HepG2 (cell line): ENCODE measurements at regions not wholly inside any gene's neighbourhood (a gene's known extent, or its start where the extent isn't known, plus 50 kb on each side); places are given as distances from the start of the nearest gene placed in this dataset.

Experiments used
- ATAC-seq: fragments of 200-7000 bp; cut with Tn5 transposase; 3 replicates; pipeline ENCODE4 v1.9.1; 2020; ENCODE audit warnings: mild to moderate bottlenecking, moderate library complexity
- BruUV-seq: library from RNA; stranded (reverse); fragments of 400-500 nt; replicated peaks from 2 replicates; lab custom pipeline; 2021; lab: Mats Ljungman, UMichigan
- CTCF ChIA-PET: fragments of 300-600 bp; formaldehyde crosslinking; extraction: SDS; loops from one replicate; lab custom pipeline; 2021; ENCODE audit warnings: low total read pairs, inconsistent platforms, low intra/inter-chr PET ratio; lab: Yijun Ruan, JAX
- POLR2A ChIA-PET: fragments of 350-600 bp; sonication (Branson Sonifier 250); formaldehyde crosslinking; loops from one replicate; lab custom pipeline; 2020; ENCODE audit warnings: antibody characterized with exemption, inconsistent platforms; lab: Yijun Ruan, JAX
- DNase-seq: peaks from one replicate; pipeline ENCODE4 v3.0.0-alpha.2; 2015; ENCODE audit warnings: low spot score
- FAIRE-seq: peaks from 3 replicates; lab custom pipeline; 2011; peaks lifted over from hg19 to GRCh38; lab: Jason Lieb, UNC
- H2AFZ ChIP-seq: one replicate; pipeline ENCODE4 v1.6.1; 2011; ENCODE audit warnings: low read length, inconsistent platforms
- H3K27ac ChIP-seq: fragments of 300-600 bp; 3 replicates; pipeline ENCODE4 v1.8.0; 2011; ENCODE audit warnings: mixed run types, mild to moderate bottlenecking, mixed read lengths, low read length, inconsistent platforms; ENCODE audit not compliant: insufficient read depth; ENCODE audit errors: extremely low read length
- H3K27me3 ChIP-seq, 2 experiments: fragments of 200-600 bp in 1 of 2; 2 replicates in 1 of 2; 3 replicates in 1 of 2; pipeline versions ENCODE4 v1.6.0 to v1.8.0; 2011; ENCODE audit warnings: low read length in 2 of 2, mild to moderate bottlenecking in 2 of 2, moderate library complexity in 2 of 2, inconsistent platforms in 1 of 2; ENCODE audit not compliant: insufficient read depth in 2 of 2, control insufficient read depth in 1 of 2
- H3K36me3 ChIP-seq, 2 experiments: fragments of 200-600 bp in 1 of 2; replicated peaks in 1 of 2; 2 replicates in 1 of 2; 3 replicates in 1 of 2; pipeline versions ENCODE4 v1.5.1 to v1.8.0; 2011; ENCODE audit warnings: low read length in 2 of 2, inconsistent platforms in 1 of 2; ENCODE audit not compliant: insufficient read depth in 2 of 2, control insufficient read depth in 1 of 2
- H3K4me1 ChIP-seq: 2 replicates; pipeline ENCODE4 v1.5.1; 2012; ENCODE audit warnings: low read length, inconsistent platforms; ENCODE audit not compliant: insufficient read depth
- H3K4me2 ChIP-seq: 2 replicates; pipeline ENCODE4 v1.6.0; 2011; ENCODE audit warnings: low read depth, low read length, inconsistent platforms
- H3K4me3 ChIP-seq, 3 experiments: fragments of 200-600 bp in 1 of 3; sonication (generic), shearing (Covaris generic) in 1 of 3; replicated peaks in 1 of 3; 2 replicates each; pipeline ENCODE4 v1.5.1; 2011 to 2016; ENCODE audit warnings: low read length in 3 of 3, inconsistent platforms in 2 of 3, low read depth in 2 of 3, mild to moderate bottlenecking in 2 of 3, control low read depth in 1 of 3, mixed read lengths in 1 of 3; ENCODE audit not compliant: insufficient read depth in 1 of 3
- H3K79me2 ChIP-seq: one replicate; pipeline ENCODE4 v1.6.1; 2011; ENCODE audit warnings: low read length, inconsistent platforms; ENCODE audit not compliant: insufficient read depth
- H3K9ac ChIP-seq: 2 replicates; pipeline ENCODE4 v1.6.0; 2011; ENCODE audit warnings: mild to moderate bottlenecking, low read depth, low read length, inconsistent platforms; ENCODE audit not compliant: insufficient read depth
- H3K9me3 ChIP-seq: 2 replicates; pipeline ENCODE4 v1.5.1; 2012; ENCODE audit warnings: mild to moderate bottlenecking, low read length
- H4K20me1 ChIP-seq: 2 replicates; pipeline ENCODE4 v1.6.0; 2011; ENCODE audit warnings: inconsistent platforms, mild to moderate bottlenecking, low read length, moderate library complexity; ENCODE audit not compliant: insufficient read depth
- ARNT ChIP-seq: fragments of 450-650 bp; IDR thresholded peaks from 2 replicates; pipeline ENCODE4 v1.6.1; 2017
- ARNT2 ChIP-seq: sonication (generic); formaldehyde crosslinking; IDR thresholded peaks from 2 replicates; pipeline ENCODE4 v1.8.0; 2022; ENCODE audit warnings: mild to moderate bottlenecking, low read depth, missing genetic modification reagents, moderate library complexity
- CENPT ChIP-seq: sonication (generic); formaldehyde crosslinking; IDR thresholded peaks from 2 replicates; pipeline ENCODE4 v1.8.0; 2022; ENCODE audit warnings: low read depth, mild to moderate bottlenecking, moderate library complexity, missing genetic modification reagents
- MXD4 ChIP-seq: IDR thresholded peaks from 2 replicates; pipeline ENCODE4 v1.6.1; 2016; ENCODE audit warnings: mild to moderate bottlenecking, missing biosample characterization, missing genetic modification reagents
- NCOR1 ChIP-seq: fragments of 200-600 bp; sonication (generic); IDR thresholded peaks from 2 replicates; pipeline ENCODE4 v1.7.0; 2017; ENCODE audit warnings: antibody characterized with exemption, low read length, borderline replicate concordance
- PBX3 ChIP-seq: sonication (generic); formaldehyde crosslinking; IDR thresholded peaks from 2 replicates; pipeline ENCODE4 v1.8.1; 2023; ENCODE audit warnings: missing genetic modification reagents, inconsistent platforms, borderline replicate concordance
- POLR2AphosphoS5 ChIP-seq: IDR thresholded peaks from 2 replicates; pipeline ENCODE4 v1.6.1; 2012; ENCODE audit warnings: low read depth, low read length
- RFX5 ChIP-seq: IDR thresholded peaks from 2 replicates; pipeline ENCODE4 v1.6.1; 2011; ENCODE audit warnings: low read depth, low read length, improper control_type of control experiment
- SMYD3 ChIP-seq: sonication (generic); formaldehyde crosslinking; IDR thresholded peaks from 2 replicates; pipeline ENCODE4 v1.8.1; 2023; ENCODE audit warnings: mild to moderate bottlenecking, missing genetic modification reagents
- ZFP91 ChIP-seq: sonication (generic); formaldehyde crosslinking; IDR thresholded peaks from 2 replicates; pipeline ENCODE4 v1.9.0; 2022; ENCODE audit warnings: missing genetic modification reagents, mild to moderate bottlenecking, borderline replicate concordance
- ZNF30 ChIP-seq: sonication (generic); formaldehyde crosslinking; IDR thresholded peaks from 2 replicates; pipeline ENCODE4 v1.5.0; 2020; ENCODE audit warnings: mild to moderate bottlenecking, missing genetic modification reagents
- ZNF326 ChIP-seq: sonication (generic); formaldehyde crosslinking; IDR thresholded peaks from 2 replicates; pipeline ENCODE4 v1.4.0; 2020; ENCODE audit warnings: missing genetic modification reagents, borderline replicate concordance
- ZNF382 ChIP-seq: sonication (generic); formaldehyde crosslinking; IDR thresholded peaks from 2 replicates; pipeline ENCODE4 v1.5.0; 2020; ENCODE audit warnings: missing genetic modification reagents, mild to moderate bottlenecking, borderline replicate concordance
- ZNF510 ChIP-seq: sonication (generic); formaldehyde crosslinking; IDR thresholded peaks from 2 replicates; pipeline ENCODE4 v1.4.0; 2020; ENCODE audit warnings: low read depth, mild to moderate bottlenecking, missing genetic modification reagents
- ZNF557 ChIP-seq: sonication (generic); formaldehyde crosslinking; IDR thresholded peaks from 2 replicates; pipeline ENCODE4 v1.4.0; 2020; ENCODE audit warnings: missing genetic modification reagents
- ZNF674 ChIP-seq: sonication (generic); formaldehyde crosslinking; IDR thresholded peaks from 2 replicates; pipeline ENCODE4 v1.5.0; 2020; ENCODE audit warnings: low read depth, mild to moderate bottlenecking, missing genetic modification reagents
- ZNF704 ChIP-seq: sonication (generic); formaldehyde crosslinking; IDR thresholded peaks from 2 replicates; pipeline ENCODE4 v1.8.1; 2023; ENCODE audit warnings: mild to moderate bottlenecking, inconsistent platforms, moderate library complexity, missing genetic modification reagents, borderline replicate concordance
- ZNF713 ChIP-seq: sonication (generic); formaldehyde crosslinking; IDR thresholded peaks from 2 replicates; pipeline ENCODE4 v1.4.0; 2020; ENCODE audit warnings: mild to moderate bottlenecking, missing genetic modification reagents
- ZNF766 ChIP-seq: sonication (generic); formaldehyde crosslinking; IDR thresholded peaks from 2 replicates; pipeline ENCODE4 v1.5.0; 2020; ENCODE audit warnings: missing genetic modification reagents, borderline replicate concordance
- ZNF790 ChIP-seq: sonication (generic); formaldehyde crosslinking; IDR thresholded peaks from 2 replicates; pipeline ENCODE4 v1.8.0; 2022; ENCODE audit warnings: missing genetic modification reagents, mild to moderate bottlenecking, borderline replicate concordance
- WGBS: methylation state at CpG from one replicate; pipeline ENCODE4 v1.1.6; 2017; ENCODE audit warnings: low lambda C conversion rate; 5-methylcytosine and 5-hydroxymethylcytosine counted together
- in situ Hi-C: cut with HindIII; loops from 2 replicates; pipeline ENCODE4 v1.10.0; 2017; ENCODE audit warnings: low pct_unique_long_range_greater_than_20kb; ENCODE audit not compliant: extremely low pct_ligation_motif_present
- intact Hi-C: fragments of 100-400 bp; cut with micrococcal nuclease; formaldehyde crosslinking; loops from one replicate; pipeline ENCODE4 v1.10.0; 2022; ENCODE audit not compliant: unreplicated experiment

- TF ChIP-seq ZFP91 (CRISPR knock-in tag), result no peak
- TF ChIP-seq, all 625 proteins: peak for 0
These were observed 127.4 kb downstream of the ZFAND4 start (continued) for GRCh38 chr10:45545150-45545549.

GRCh38 chr10:45544191-45544590, 128.4 kb downstream of the ZFAND4 start:
- Histone ChIP-seq H3K79me2 (peaks cover 2% of the 10 kb centered on the region), H3K9me3 (no peaks in the 10 kb centered on the region), H3K36me3 (peaks cover 2% of the 10 kb centered on the region in 2 experiments; a peak in 3 of 5 replicates), H3K27me3 (no peaks in the 10 kb centered on the region), H4K20me1 (no peaks in the 10 kb centered on the region), H3K27ac (no peak overlapping the region), H3K4me3 (no peak overlapping the region), H2AFZ (no peak overlapping the region), H3K4me2 (no peak overlapping the region), H3K4me1 (peaks cover 6% of the 10 kb centered on the region; the same call in 1 of the 2 replicates), H3K9ac (no peak overlapping the region)
- intact Hi-C loops (no loop called here), in situ Hi-C loops (no loop called here)
- ATAC-seq, result no peak
- TF ChIP-seq SMYD3 (CRISPR knock-in tag), result no peak
- TF ChIP-seq ZNF790 (CRISPR knock-in tag), result no peak
- no peak for TF ChIP-seq CENPT (CRISPR knock-in tag)
- TF ChIP-seq ZNF382 (CRISPR knock-in tag), result no peak
- TF ChIP-seq RFX5, result no peak
- no peak for TF ChIP-seq ZNF674 (CRISPR knock-in tag)
- no peak for TF ChIP-seq POLR2AphosphoS5
- TF ChIP-seq MXD4, result no peak
- no peak for TF ChIP-seq ZNF766 (CRISPR knock-in tag)
- TF ChIP-seq ZNF557 (CRISPR knock-in tag), result no peak
- TF ChIP-seq ARNT2 (CRISPR knock-in tag), result no peak
- TF ChIP-seq PBX3 (CRISPR knock-in tag), result no peak
- no peak for TF ChIP-seq ZNF30 (CRISPR knock-in tag)
- no peak for TF ChIP-seq ZNF326 (CRISPR knock-in tag)
- no peak for TF ChIP-seq ZNF704
- TF ChIP-seq ZNF713 (CRISPR knock-in tag), result no peak
- TF ChIP-seq ARNT, result no peak
- no peak for TF ChIP-seq NCOR1
- no peak for TF ChIP-seq ZNF510 (CRISPR knock-in tag)
- CTCF ChIA-PET, result no interaction called here
- WGBS, result 88% methylated on average over 1 of the region's 1 CpG
- no peak for DNase-seq
- no peak for FAIRE-seq
- no TSS peak for BruUV-seq
- POLR2A ChIA-PET, result no interaction called here
